D721Med (cell line): ENCODE measurements at regions not wholly inside any gene's neighbourhood (a gene's known extent, or its start where the extent isn't known, plus 50 kb on each side); places are given as distances from the start of the nearest gene placed in this dataset.

Source experiments
- DNase-seq: peaks from one replicate; pipeline ENCODE4 v3.0.0; 2011; ENCODE audit warnings: low spot score; ENCODE audit not compliant: insufficient read length
- FAIRE-seq: peaks from 2 replicates; lab custom pipeline; 2011; peaks lifted over from hg19 to GRCh38; lab: Jason Lieb, UNC
- TF ChIP-seq, protein P1 (sequence below): IDR thresholded peaks from 2 replicates; pipeline ENCODE4 v1.5.1; 2012; ENCODE audit warnings: mild to moderate bottlenecking, control low read depth; ENCODE audit not compliant: insufficient read depth; ENCODE audit errors: missing control alignments

DNA sequence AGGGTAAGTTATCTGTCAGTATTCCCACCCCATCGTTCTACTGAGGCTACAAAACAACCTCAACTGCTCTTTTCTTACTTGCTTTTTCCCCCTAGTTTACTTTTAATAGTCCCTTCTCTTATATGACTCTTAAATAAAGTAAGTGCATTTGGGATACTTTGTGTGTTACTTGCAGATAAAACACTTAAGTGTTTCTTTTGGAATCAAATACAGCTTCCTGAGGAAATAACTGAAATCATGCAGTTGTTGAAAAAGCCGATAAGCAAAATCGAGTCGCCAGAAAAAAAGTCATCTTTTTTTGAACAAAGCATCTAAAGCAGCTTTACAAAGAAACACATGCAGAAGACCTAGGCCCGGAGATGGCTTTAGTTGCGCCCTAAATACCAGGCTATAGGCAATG is 53.5 kb upstream of the EPB41L4A start:
- FAIRE-seq, result no peak
- TF ChIP-seq, protein P1, sequence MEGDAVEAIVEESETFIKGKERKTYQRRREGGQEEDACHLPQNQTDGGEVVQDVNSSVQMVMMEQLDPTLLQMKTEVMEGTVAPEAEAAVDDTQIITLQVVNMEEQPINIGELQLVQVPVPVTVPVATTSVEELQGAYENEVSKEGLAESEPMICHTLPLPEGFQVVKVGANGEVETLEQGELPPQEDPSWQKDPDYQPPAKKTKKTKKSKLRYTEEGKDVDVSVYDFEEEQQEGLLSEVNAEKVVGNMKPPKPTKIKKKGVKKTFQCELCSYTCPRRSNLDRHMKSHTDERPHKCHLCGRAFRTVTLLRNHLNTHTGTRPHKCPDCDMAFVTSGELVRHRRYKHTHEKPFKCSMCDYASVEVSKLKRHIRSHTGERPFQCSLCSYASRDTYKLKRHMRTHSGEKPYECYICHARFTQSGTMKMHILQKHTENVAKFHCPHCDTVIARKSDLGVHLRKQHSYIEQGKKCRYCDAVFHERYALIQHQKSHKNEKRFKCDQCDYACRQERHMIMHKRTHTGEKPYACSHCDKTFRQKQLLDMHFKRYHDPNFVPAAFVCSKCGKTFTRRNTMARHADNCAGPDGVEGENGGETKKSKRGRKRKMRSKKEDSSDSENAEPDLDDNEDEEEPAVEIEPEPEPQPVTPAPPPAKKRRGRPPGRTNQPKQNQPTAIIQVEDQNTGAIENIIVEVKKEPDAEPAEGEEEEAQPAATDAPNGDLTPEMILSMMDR, result no peak

GRCh38 chr5:112473989-112474388 is 54.9 kb upstream of the EPB41L4A start:
- DNase-seq, result no peak
- TF ChIP-seq, protein P1, result no peak
- FAIRE-seq, result no peak

More for the DNA sequence above, 53.5 kb upstream of the EPB41L4A start:
- DNase-seq, result no peak

GRCh38 chr5:112475747-112476365 is 56.8 kb upstream of the EPB41L4A start:
- DNase-seq (no peak), FAIRE-seq (no peak)
- TF ChIP-seq, protein P1, result no peak

- DNase-seq (no peak), FAIRE-seq (no peak)
These were observed 60.3 kb upstream of the EPB41L4A start for GRCh38 chr5:112479418-112479817.

DNA sequence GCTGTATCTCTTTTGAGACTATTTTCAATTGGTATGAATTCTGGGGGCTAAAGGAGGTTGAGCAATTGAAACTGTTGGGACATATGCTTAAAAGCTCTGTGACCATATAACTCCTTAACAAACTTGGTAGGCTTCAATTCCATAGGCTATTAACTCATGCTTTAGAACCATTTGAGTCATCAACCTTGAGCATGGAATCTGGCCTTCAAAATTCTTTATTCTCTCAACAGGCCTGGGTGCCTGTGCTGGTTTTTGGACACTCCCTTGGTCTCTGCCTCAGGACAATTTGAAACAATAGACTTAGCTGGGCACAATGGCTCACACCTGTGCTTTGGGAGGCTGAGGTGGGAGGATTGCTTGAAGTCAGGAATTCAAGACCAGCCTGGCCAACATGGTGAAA is 61.4 kb upstream of the EPB41L4A start:
- no peak for DNase-seq
- FAIRE-seq, result no peak
- TF ChIP-seq, protein P1, result no peak

More at GRCh38 chr5:112479418-112479817, 60.3 kb upstream of the EPB41L4A start:
- TF ChIP-seq, protein P1, result no peak

GRCh38 chr5:112483704-112484103 is 64.6 kb upstream of the EPB41L4A start:
- no peak for DNase-seq

DNA sequence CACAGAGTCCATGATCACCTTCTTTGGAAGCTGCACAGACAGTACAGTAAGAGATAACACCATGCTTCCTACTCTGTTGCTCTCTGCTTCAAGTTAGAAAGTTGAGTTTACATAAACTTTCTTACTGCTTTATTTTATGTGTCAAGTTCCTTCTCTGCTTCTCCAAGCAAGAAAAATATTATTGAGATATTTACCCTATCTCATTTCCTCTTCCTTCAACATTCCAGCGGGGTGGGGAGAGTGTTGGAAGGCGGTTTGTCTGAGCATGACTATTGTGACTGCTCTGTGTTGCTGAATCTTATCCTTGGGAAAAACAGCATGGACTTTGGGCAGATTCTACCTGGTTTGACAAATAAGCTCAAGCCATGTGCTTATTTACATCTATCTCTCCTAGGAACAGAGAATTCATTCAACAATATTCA is 66.9 kb upstream of the EPB41L4A start:
- TF ChIP-seq, protein P1, result no peak
- DNase-seq (no peak), FAIRE-seq (no peak)

More at GRCh38 chr5:112483704-112484103, 64.6 kb upstream of the EPB41L4A start:
- FAIRE-seq, result no peak
- TF ChIP-seq, protein P1, result no peak
